Stimulated activated CD8-positive, alpha-beta memory T cell treated with anti-CD3 and anti-CD28 coated beads, Interleukin-15, amount 100 ng/mL, for 48 hours (primary cell): ENCODE measurements at regions not wholly inside any gene's neighbourhood (a gene's known extent, or its start where the extent isn't known, plus 50 kb on each side); places are given as distances from the start of the nearest gene placed in this dataset.
"Not testable (repeated sequence)": the region's sequence is repeated elsewhere in the genome, so short reads cannot be mapped to it uniquely, and the experiment has no call there.

Experiments
- DNase-seq, 2 donors: peaks; one replicate each; pipeline ENCODE4 v3.0.0-alpha.2; 2020; ENCODE audit warnings: low read depth in 2 of 2

GRCh38 chr7:55261386-55261770 lies 103.8 kb upstream of the LANCL2 start:
- no peak for DNase-seq

DNA sequence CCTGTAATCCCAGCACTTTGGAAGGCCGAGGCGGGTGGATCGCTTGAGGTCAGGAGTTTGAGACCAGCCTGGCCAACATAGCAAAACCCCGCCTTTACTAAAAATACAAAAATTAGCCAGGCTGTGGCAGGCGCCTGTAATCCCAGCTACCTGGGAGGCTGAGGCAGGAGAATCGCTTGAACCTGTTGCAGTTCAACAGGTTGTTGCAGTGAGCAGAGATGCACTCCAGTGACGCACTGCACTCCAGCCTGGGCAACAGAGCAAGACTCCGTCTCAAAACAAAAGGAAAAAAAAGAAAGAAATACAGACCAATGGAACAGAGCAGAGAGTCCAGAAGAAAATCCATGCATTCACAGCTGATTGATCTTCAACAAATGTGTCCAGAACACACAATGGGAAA lies 99.8 kb upstream of the LANCL2 start:
- not testable (repeated sequence) for DNase-seq

DNA sequence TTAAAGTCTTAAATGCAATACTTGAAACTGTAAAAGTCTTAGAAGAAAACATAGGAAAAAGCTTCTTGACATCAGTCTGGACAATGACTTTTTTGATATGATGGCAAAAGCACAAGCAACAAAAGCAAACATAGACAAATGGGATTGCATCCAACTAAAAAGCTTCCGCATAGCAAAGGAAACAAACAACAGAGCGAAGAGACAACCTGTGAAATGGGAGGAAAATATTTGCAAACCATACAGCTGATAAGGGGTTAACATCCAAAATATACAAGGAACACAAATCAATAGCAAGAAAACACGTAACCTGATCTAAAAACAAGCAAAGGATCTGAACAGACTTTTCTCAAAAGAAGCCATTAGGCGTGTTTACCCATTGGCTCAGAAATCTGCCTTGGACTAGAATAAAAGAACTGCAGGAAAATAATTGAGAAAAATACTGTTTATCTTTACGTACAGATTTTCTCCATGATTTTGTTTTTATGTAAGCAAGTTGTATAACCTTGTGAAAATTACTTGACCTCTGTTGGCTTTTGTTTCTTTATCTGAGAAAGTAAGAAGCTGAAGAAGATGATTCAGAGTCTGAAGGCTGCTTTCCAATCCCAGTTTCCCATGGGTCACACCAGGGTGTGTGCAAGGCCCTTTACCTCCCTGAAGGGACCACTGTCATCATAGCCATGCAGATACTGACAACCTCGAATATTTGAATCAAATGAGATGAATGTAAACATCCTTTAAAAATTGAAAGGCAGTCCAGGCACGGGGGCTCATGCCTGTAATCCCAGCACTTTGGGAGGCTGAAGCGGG lies 99.1 kb upstream of the LANCL2 start:
- DNase-seq: no peak

DNA sequence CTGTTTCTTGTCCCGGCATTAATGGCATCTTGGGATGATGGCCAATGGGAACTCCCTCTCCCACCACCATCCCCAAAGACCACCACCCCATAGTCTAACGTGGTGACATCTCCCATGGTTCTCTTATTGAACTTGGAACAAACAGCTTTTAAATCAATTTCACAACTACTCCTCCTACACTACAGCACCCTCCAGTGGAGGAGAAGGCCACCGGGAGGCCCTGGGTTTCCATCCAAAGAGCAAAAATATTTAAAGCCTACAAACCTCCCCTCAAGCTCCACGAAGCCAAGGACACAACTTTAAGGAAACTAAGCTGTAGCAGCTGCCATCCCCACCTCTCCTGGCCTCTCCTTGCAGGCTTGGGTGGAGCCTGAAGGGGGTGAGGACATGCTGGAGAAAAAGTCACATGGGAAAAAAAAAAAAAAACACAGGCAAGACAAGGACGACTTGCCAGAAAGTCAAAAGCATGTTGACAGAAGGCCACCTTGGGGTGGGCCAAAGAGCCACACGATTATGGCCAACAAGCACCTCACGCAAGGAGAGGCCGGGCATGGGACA lies 94.0 kb upstream of the LANCL2 start:
- no peak for DNase-seq

DNA sequence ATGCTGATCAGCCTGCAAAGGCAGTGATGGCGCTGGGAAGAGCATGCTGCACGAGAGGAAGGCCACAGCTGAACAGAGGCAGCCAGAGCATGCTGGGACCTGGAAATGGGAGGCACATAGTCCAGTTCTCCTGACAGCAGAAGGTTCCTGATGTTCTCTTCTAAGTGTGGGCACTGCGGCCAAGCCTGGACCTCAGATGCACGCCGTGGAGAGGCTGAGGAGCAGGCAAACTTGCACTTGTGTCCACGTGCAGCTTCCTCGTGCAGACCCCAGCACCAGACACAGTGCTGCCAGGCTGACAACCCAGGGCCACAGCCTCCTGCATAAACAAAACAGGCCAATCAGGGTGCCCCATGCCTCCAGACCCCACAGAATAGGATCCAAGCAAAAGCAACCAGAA lies 93.5 kb upstream of the LANCL2 start:
- DNase-seq: no peak

GRCh38 chr7:55272328-55272727 lies 92.8 kb upstream of the LANCL2 start:
- no peak for DNase-seq

DNA sequence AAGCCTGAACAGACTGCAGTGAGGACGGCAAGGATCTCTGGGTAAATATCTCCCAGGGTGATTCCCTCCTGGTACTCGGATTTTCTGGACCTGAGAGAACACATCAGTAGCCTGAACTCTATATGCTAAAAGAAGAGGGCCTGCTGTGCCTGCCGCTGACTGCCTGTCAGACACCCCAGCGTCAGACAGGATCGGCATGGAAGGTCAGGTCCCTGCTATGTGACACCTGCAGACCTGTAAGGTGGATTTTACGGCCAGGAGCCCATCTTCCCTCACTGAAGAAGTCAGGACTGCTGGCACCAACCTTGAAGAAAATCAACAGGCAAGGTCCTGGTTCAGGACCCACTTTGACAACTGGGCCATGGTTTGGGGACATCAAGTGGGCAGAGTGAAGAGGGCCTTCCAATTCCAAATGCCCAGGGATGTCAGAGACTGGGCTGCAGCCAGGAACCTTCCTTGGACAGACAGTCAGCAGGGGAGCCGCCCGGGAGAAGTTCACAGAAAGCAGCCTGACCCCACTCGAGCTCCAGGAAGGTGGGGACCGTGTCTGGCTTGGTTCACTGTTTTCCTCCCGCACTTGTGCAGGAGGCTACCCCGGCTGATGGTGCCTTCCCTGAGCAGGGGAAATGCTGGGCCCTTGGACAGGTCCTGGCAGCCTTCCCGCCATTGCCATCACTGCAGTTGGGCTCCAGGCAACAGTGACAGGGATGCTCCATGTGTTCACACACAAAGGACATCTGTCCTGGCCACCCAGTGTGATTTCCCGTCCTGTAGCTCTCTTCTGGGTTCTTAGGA lies 91.8 kb upstream of the LANCL2 start:
- no peak for DNase-seq

GRCh38 chr7:55274156-55274555 lies 91.0 kb upstream of the LANCL2 start:
- no peak for DNase-seq

GRCh38 chr7:55275291-55276200 lies 89.6 kb upstream of the LANCL2 start:
- no peak for DNase-seq

- DNase-seq: no peak
Observed at GRCh38 chr7:55276572-55277295, 88.4 kb upstream of the LANCL2 start.

- no peak for DNase-seq
Observed at GRCh38 chr7:55277916-55278315, 87.2 kb upstream of the LANCL2 start.

DNA sequence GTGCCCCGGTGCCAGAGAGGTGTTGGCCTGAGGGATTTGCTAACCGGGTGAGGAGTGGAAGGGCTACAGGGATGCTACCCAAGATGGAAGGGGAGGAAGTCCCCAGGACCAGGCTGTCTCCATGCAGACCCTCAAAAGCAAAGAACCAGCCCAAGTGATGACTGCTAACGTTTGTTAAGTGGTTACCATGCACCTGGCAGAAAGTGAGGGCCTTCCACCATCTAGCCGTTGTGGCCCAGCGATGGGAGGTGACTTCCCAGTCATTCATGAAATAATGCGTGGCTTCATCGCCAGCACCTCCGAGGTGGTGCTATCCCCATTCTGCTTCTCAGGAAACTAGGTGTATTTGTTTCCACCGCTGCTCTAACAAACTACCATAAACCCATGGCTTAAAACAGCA lies 86.8 kb upstream of the LANCL2 start:
- no peak for DNase-seq

- DNase-seq: no peak
Observed at GRCh38 chr7:55279080-55279845, 85.9 kb upstream of the LANCL2 start.

GRCh38 chr7:55280031-55280454 lies 85.1 kb upstream of the LANCL2 start:
- peak; percentile 14 to 16 for DNase-seq

DNA sequence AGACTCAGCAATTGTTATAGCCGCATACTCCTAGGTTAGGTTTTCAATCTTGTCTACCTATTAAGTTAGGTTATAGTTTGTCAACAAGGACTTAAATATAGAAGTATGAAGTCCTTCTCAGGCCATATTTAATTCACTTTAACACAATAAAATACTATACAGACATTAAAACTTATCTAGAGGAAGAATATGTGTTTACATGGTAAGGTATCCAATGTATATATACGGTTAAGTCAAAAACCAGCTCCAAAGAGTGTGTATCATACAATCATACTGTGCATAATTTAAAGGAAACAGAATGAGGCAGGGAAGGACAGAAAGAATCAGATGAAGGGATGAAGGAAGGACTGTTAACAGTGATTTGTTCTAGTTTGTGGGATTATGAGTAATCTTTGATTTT lies 79.5 kb upstream of the LANCL2 start:
- no peak for DNase-seq

GRCh38 chr7:55286666-55287065 lies 78.5 kb upstream of the LANCL2 start:
- no peak for DNase-seq

- no peak for DNase-seq
Observed at GRCh38 chr7:55288070-55288824, 76.9 kb upstream of the LANCL2 start.

DNA sequence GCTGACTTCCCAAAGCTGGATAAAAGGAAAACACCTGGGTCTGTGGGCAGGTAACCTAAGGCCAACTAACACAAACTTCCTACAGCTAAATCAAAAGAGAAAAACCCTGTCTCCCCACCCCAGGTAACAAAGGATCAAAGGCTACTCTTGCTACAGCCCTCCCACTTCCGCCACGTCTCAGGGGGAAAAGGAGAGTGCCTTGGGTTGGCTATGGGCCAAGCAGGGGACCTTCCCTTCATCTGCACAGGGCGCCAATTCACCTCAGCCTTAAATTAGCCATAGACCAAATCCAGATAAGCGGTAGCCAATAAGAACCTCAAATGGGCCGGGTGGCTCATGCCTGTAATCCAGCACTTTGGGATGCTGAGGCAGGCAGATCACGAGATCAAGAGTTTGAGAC lies 69.1 kb upstream of the LANCL2 start:
- no peak for DNase-seq

DNA sequence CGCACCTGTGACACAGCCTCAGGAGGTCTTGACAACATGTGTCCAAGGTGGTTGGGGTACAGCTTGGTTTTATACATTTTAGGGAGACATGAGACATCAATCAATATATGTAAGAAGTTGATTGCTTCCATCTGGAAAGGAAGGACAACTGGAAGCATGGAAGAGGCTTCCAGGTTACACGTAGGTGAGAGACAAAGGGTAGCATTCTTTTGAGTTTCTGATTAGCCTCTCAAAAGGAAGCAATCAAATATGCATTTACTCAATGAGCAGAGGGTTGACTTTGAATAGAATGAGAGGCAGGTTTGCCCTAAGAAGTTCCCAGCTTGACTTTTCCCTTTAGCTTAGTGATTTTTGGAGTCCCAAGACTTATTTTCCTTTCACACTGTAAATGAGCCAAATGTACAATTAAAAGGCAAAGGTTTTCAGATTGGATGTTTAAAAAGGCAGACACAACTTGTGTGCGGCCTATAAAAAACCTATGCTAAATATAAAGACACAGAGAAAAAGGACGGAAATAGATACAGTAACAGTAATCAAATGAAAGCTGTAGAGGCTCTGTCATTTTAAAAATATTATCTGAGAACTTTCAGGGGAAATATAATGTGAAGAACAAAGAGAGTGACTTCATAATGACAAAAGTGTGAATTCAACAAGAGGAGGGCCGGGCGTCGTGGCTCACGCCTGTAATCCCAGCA lies 65.7 kb upstream of the LANCL2 start:
- no peak for DNase-seq
